ENCODE measurements at regions not wholly inside any gene's neighbourhood (a gene's known extent, or its start where the extent isn't known, plus 50 kb on each side); places are given as distances from the start of the nearest gene placed in this dataset.

DNA sequence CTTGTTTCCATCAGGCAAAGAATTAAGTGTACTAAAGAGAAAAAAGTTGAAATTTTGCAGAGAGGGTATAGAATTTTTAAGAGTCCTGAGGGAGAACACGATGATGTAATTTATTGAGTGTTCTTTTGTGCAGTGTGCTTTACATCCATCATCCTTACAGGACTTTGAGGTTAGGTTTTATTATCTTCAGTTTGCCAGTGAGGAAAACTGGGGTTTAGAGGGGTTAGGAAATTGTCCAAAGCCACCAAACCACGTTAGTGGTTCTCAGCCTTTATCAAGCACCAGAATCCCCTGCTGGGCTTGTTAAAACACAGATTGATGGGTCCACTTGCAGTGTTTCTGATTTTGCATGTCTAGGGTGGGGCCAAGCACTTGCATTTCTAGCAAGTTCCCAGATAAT, 277.5 kb downstream of the KCNS3 start:
- DNase-seq (ENCODE audit: extremely low read depth in 1 of 2, low read depth in 1 of 2), result no peak

DNA sequence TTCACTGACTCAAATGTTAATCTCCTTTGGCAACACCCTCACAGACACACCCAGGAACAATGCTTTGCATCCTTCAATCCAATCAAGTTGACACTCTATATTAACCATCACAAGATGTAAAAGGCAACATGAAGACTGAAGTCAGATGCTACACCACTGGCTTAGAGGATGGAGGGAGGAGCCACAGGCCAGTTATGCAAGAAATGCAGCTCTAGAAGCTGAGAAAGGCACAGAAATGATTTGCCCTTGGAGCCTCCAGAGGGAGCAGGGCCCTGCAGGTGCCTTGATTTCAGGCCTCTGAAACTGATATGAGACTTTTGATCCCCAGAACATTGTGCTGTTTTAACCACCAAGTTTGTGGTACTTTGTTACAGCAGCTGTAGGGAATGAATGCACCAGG, 276.3 kb downstream of the KCNS3 start:
- no peak for DNase-seq (ENCODE audit: extremely low read depth in 1 of 2, low read depth in 1 of 2)

GRCh38 chr2:18154259-18154658, 275.8 kb downstream of the KCNS3 start:
- DNase-seq (ENCODE audit: extremely low read depth in 1 of 2, low read depth in 1 of 2), result no peak

- no peak for DNase-seq (ENCODE audit: extremely low read depth in 1 of 2, low read depth in 1 of 2)
These were observed 275.3 kb downstream of the KCNS3 start for GRCh38 chr2:18153741-18154140.

GRCh38 chr2:18151237-18151636, 272.8 kb downstream of the KCNS3 start:
- DNase-seq (ENCODE audit: extremely low read depth in 1 of 2, low read depth in 1 of 2), result no peak

DNA sequence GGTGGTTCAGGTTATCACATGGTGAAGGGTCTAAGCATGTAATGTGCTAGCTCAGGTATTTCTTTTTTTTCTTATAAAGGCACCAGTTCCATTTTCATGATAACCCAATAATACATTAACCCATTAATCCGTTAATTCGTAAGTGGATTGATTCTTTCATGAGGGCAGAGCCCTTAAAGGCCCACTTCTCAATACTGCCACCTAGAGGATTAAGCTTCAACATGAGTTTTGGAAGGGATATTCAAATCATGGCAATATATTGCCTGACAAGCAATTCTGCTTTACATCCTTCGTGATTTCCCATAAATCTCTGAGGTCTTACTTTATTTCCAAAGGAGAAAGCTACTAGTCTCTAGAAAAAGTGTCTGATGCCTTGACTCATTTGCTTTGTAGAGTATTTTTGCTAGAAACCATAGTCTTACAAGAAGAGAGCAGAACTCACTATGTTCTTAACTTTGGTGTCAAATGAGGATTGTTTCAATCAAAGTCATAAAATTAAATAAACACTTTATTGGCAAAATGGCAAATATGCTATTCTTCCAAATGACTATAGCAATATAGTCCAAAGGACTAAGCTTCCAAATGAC, 271.3 kb downstream of the KCNS3 start:
- DNase-seq (ENCODE audit: extremely low read depth in 1 of 2, low read depth in 1 of 2), result no peak

DNA sequence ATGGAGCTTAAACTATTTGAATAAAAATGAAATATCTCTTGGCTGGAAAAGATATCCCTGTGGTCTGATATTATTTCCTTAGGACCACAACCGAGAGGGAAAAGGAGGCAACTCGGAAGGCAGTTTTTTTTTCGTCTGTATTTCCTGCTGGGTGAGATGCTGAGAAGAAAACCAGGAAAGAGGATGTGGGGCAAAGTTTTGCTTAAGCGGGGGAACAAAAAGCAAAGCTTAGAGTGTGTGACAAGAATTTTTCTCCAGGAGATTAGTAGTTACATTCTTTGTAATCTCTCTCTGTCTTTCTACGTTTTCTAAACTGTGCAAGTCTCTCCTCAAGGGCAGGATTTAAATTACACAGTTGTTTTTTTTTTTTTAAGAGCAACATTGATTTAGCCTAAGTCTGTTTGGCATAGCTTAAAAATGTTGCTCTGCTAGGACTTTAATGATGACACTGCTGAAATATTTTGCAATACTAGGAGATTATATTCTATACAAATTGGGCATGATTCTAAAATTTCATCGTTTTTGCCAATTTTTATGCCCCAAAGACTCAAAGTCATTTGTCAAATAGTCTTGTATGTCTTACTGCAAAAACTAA, 258.5 kb downstream of the KCNS3 start:
- no peak for DNase-seq (ENCODE audit: extremely low read depth in 1 of 2, low read depth in 1 of 2)

- DNase-seq (ENCODE audit: extremely low read depth in 1 of 2, low read depth in 1 of 2), result no peak
These were observed 254.8 kb downstream of the KCNS3 start for GRCh38 chr2:18133310-18133709.

DNA sequence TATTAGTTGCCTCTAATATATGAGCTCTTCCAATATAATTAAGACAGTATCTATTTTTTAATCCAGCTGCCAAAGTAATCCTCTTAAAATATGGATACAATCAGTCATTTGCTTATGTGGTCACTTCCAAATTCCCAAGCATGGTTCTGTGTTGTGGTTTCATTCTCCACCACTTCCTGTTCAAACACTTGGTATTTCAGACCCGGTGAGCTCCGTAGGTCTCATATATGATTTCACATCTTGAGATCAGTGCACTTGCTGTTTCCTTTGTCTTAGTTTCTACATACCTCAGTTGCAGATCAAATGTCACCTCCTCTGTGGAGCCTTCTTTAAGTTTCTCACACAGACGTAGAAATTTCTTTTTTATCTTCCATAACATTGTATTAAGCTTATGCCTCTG, 254.2 kb downstream of the KCNS3 start:
- DNase-seq (ENCODE audit: extremely low read depth in 1 of 2, low read depth in 1 of 2), result no peak

DNA sequence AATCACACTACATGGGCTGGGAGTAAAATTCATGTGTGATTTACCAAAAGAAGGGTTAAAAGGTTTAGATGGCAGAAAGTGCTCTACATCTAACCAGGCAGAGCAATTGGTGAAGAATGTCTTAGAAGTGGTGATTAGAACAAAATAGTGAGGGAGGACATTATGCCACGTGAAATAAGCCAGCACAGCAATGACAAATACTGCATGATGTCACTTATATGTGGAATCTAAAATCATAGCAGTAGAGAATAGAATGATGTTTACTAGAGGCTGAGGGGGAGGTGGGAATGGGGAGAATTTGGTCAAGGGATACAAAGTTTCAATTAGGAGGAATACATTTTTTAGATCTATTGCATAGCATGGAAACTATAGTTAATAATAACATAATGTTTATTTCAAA, 253.3 kb downstream of the KCNS3 start:
- DNase-seq (ENCODE audit: extremely low read depth in 1 of 2, low read depth in 1 of 2), result no peak

DNA sequence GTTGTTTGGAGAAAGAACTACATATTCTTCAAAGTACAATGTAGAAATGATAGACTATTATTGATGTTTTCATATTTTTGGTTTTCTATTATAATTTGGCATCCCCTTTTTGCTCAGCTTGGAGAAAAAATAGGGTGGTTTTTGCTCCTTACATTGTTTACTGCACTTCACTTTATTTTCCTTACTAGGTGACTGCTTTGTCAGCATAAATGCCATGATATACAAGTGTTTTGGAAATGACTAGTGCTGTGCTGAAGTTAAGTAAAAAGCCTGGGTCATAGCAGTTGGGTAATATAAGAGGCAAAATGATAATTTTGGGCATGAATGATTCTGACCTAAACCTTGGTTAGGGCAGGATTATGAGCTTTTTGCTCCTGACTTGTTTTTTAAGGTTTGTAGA, 250.9 kb downstream of the KCNS3 start:
- DNase-seq (ENCODE audit: extremely low read depth in 1 of 2, low read depth in 1 of 2), result no peak

- DNase-seq (ENCODE audit: extremely low read depth in 1 of 2, low read depth in 1 of 2), result no peak
These were observed 246.8 kb downstream of the KCNS3 start for GRCh38 chr2:18125303-18125702.

DNA sequence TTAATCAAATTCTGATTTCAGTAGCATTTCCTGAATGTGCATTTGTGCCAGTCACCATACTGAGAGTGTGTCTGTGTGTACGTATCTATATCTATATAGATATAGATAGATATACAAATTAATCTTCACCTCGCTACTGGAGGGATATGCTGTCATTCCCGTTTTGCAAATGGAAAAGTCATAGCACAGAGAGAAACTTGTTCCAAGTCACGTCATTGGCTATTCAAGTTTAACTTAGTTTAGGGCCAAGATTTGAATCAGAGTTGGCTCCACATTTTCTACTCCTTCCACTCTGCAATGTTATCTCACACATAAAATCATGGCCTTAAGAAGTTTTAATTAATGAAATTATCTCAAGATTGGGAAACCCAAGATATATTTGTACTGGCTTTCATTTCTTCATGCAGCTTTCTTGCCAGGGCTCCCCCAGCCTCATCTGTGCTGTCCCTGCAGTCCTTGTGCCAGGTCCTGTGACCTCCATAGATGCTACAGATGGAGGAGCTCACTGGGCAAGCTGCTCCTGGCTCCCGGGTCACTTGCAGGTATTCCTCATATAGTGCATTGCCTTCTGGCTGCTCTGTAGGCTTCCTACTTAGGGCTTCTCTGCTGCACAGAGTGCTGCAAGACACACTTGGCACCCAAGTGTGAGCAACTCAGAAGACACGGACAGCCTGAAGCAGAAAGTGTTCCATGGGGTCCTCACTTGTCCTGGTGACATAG, 245.8 kb downstream of the KCNS3 start:
- DNase-seq (ENCODE audit: extremely low read depth in 1 of 2, low read depth in 1 of 2), result no peak

DNA sequence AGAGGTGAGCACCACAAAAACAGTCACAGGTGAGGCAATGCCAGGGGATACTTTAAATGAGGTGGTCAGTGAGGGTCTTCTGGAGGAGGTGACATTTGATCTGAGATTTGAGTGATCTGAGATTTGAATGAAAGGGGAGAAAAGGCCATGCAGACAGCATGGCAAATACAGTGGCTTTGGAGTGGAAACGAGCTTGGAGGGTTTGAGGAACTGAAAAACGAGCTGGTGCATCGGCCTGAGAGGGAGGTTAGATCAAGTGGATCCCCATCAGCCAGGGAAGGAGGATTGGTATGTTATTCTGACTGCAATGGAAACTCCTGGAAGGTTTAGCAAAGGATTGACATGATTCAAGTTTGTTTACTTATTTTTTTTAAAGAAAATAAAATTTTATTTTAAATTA, 245.1 kb downstream of the KCNS3 start:
- no peak for DNase-seq (ENCODE audit: extremely low read depth in 1 of 2, low read depth in 1 of 2)

GRCh38 chr2:18123211-18123570, 244.7 kb downstream of the KCNS3 start:
- no peak for DNase-seq (ENCODE audit: extremely low read depth in 1 of 2, low read depth in 1 of 2)

DNA sequence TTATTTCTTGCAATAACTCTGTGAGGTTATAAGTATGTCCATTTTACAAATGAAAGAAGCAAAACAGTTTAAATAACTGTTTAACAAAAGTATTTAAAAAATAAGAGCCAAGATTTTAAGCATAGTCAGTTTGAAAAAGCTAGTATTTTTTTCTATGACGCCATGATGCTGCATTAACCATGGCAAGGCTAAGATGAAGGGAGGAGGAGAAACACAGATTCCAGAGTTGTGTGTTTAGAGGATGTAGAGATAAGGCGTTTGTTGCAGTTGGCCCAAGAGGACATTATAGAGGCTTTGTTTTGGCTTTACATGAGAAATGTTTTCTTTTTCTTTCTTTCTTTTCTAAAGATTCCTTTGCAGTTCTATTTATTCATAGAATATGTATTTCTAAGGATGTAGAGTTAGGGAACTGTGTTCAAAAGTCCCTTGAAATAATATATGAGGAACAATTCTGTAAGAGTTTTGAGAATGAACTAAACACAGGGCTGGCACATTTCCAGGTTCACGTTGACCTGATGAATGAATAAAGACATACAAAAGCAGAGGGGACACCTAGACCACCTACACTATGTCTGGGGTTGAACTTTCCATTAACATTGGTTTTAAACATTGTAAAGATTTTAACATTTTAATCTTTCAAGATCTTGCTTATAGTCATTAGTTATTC, 244.2 kb downstream of the KCNS3 start:
- DNase-seq (ENCODE audit: extremely low read depth in 1 of 2, low read depth in 1 of 2), result no peak

GRCh38 chr2:18119883-18120282, 241.4 kb downstream of the KCNS3 start:
- no peak for DNase-seq (ENCODE audit: extremely low read depth in 1 of 2, low read depth in 1 of 2)

DNA sequence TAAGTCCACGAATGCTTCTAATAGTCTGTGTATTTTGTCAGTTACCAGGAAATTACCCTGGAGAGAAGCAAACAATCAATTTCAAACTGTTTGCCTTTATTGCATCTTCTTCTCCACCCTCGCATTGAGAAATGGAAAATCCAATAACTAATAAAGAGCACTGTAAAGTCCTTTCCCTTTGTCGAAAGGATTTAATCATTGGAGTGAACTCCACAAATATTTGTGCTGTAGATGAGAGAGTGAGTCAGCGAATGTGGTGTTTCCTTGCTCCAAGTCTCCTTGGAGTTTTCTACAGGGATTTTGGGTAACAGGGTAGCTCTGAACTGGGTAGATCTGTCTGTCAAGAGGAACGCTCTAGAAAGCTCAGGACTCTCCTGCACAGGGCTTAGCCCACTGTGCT, 240.2 kb downstream of the KCNS3 start:
- DNase-seq (ENCODE audit: extremely low read depth in 1 of 2, low read depth in 1 of 2), result no peak

DNA sequence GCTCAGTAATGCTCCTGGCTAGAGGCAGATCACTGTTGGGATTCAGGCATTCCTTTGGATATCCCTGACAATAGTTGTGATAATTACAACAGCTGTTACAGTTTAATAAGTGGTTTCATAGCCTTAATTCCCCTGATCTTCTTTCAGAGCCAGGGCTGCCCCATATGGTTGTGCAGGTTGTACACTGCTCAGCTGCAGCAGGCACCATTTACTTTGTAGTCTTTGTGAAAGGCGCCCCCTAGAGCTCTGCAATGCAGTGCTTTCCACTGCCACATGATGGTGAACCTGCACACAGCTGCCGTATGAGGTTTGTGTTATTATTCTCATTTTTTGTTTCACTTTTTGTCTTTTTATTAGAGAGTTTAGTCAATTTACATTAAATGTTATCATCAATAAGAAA, 239.1 kb downstream of the KCNS3 start:
- no peak for DNase-seq (ENCODE audit: extremely low read depth in 1 of 2, low read depth in 1 of 2)

GRCh38 chr2:18110222-18110621, 231.8 kb downstream of the KCNS3 start:
- no peak for DNase-seq (ENCODE audit: extremely low read depth in 1 of 2, low read depth in 1 of 2)

GRCh38 chr2:18106841-18107240, 228.4 kb downstream of the KCNS3 start:
- DNase-seq (ENCODE audit: extremely low read depth in 1 of 2, low read depth in 1 of 2), result no peak

- no peak for DNase-seq (ENCODE audit: extremely low read depth in 1 of 2, low read depth in 1 of 2)
These were observed 227.5 kb downstream of the KCNS3 start for GRCh38 chr2:18105929-18106328.
